A673 (cell line): ENCODE measurements at regions not wholly inside any gene's neighbourhood (a gene's known extent, or its start where the extent isn't known, plus 50 kb on each side); places are given as distances from the start of the nearest gene placed in this dataset.

Source experiments
- BruUV-seq: library from RNA; stranded (reverse); fragments of 400-500 nt; replicated peaks from 2 replicates; lab custom pipeline; 2021; lab: Mats Ljungman, UMichigan
- CTCF ChIA-PET: fragments of 300-600 bp; sonication (Branson Sonifier 250); formaldehyde crosslinking; loops from one replicate; lab custom pipeline; 2022; ENCODE audit warnings: antibody characterized with exemption; lab: Charles Lee
- POLR2A ChIA-PET: fragments of 300-600 bp; sonication (Branson Sonifier 250); formaldehyde crosslinking; loops from one replicate; lab custom pipeline; 2022; ENCODE audit warnings: antibody characterized with exemption; ENCODE audit not compliant: low non-redundant PET; lab: Charles Lee
- DNase-seq: peaks from one replicate; pipeline ENCODE4 v3.0.0-alpha.2; 2015; ENCODE audit warnings: low spot score
- H3K27ac ChIP-seq: fragments of 200-600 bp; sonication (generic); 2 replicates; pipeline ENCODE4 v1.5.1; 2016; ENCODE audit warnings: mixed run types, low read depth, mild to moderate bottlenecking, mixed read lengths, antibody characterized with exemption, low read length; ENCODE audit not compliant: poor library complexity, severe bottlenecking
- H3K27me3 ChIP-seq: fragments of 200-600 bp; sonication (generic); replicated peaks from 2 replicates; pipeline ENCODE4 v1.6.1; 2017; ENCODE audit warnings: mixed run types, low read depth, mild to moderate bottlenecking, mixed read lengths, antibody characterized with exemption, low read length; ENCODE audit not compliant: insufficient read depth, poor library complexity
- H3K36me3 ChIP-seq: fragments of 200-600 bp; sonication (generic); 2 replicates; pipeline ENCODE4 v1.6.1; 2016; ENCODE audit warnings: mixed run types, mild to moderate bottlenecking, mixed read lengths, antibody characterized with exemption, low read length; ENCODE audit not compliant: insufficient read depth, poor library complexity, severe bottlenecking
- H3K4me1 ChIP-seq: fragments of 200-600 bp; sonication (generic); 2 replicates; pipeline ENCODE4 v1.6.1; 2017; ENCODE audit warnings: mixed run types, mild to moderate bottlenecking, mixed read lengths, antibody characterized with exemption, low read length; ENCODE audit not compliant: insufficient read depth, poor library complexity, severe bottlenecking
- H3K4me3 ChIP-seq: fragments of 200-600 bp; sonication (generic); 2 replicates; pipeline ENCODE4 v1.5.1; 2016; ENCODE audit warnings: low read depth, mixed run types, mild to moderate bottlenecking, mixed read lengths, low read length; ENCODE audit not compliant: poor library complexity, severe bottlenecking
- H3K9me3 ChIP-seq: fragments of 200-600 bp; sonication (generic); 2 replicates; pipeline ENCODE4 v1.6.1; 2016; ENCODE audit warnings: mixed run types, low read depth, mild to moderate bottlenecking, mixed read lengths, antibody characterized with exemption, low read length; ENCODE audit not compliant: poor library complexity, severe bottlenecking
- EZH2 ChIP-seq: fragments of 200-600 bp; sonication (generic); IDR thresholded peaks from 2 replicates; pipeline ENCODE4 v1.6.1; 2017; ENCODE audit warnings: borderline replicate concordance, low read depth, mild to moderate bottlenecking, mixed read lengths, antibody characterized with exemption, low read length; ENCODE audit not compliant: poor library complexity, severe bottlenecking
- intact Hi-C: fragments of 100-400 bp; cut with micrococcal nuclease; formaldehyde crosslinking; loops from one replicate; pipeline ENCODE4 v1.10.0; 2022; ENCODE audit not compliant: unreplicated experiment
- TF ChIP-seq, protein P1 (sequence below): fragments of 300-800, 200-600 bp; sonication (generic); conservative IDR thresholded peaks from 2 replicates; pipeline ENCODE4 v1.5.1; 2017; ENCODE audit warnings: low read depth, mild to moderate bottlenecking, antibody characterized with exemption, low read length, moderate library complexity, mixed read lengths

- BruUV-seq, result no TSS peak
- H3K9me3 ChIP-seq, result no peaks in the 10 kb centered on the region
- DNase-seq, result no peak
- H3K27ac ChIP-seq, result no peak overlapping the region
- no peak overlapping the region for H3K4me3 ChIP-seq
- POLR2A ChIA-PET, result no interaction called here
- TF ChIP-seq, protein P1, sequence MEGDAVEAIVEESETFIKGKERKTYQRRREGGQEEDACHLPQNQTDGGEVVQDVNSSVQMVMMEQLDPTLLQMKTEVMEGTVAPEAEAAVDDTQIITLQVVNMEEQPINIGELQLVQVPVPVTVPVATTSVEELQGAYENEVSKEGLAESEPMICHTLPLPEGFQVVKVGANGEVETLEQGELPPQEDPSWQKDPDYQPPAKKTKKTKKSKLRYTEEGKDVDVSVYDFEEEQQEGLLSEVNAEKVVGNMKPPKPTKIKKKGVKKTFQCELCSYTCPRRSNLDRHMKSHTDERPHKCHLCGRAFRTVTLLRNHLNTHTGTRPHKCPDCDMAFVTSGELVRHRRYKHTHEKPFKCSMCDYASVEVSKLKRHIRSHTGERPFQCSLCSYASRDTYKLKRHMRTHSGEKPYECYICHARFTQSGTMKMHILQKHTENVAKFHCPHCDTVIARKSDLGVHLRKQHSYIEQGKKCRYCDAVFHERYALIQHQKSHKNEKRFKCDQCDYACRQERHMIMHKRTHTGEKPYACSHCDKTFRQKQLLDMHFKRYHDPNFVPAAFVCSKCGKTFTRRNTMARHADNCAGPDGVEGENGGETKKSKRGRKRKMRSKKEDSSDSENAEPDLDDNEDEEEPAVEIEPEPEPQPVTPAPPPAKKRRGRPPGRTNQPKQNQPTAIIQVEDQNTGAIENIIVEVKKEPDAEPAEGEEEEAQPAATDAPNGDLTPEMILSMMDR, result no peak
- no peak for TF ChIP-seq EZH2
- peaks cover 8% of the 10 kb centered on the region for H3K4me1 ChIP-seq
- intact Hi-C loops, result no loop called here
- CTCF ChIA-PET, result no interaction called here
- H3K27me3 ChIP-seq, result no peaks in the 10 kb centered on the region
- no peaks in the 10 kb centered on the region for H3K36me3 ChIP-seq
Measured at GRCh38 chr12:28057856-28058615, 85.5 kb upstream of the PTHLH start.

GRCh38 chr12:28059220-28059619 lies 86.7 kb upstream of the PTHLH start:
- TF ChIP-seq, protein P1, result no peak
- TF ChIP-seq EZH2, result no peak
- ChIA-PET POLR2A (no interaction called here), CTCF (no interaction called here)
- BruUV-seq, result no TSS peak
- Histone ChIP-seq H3K27ac (no peak overlapping the region), H3K4me1 (peaks cover 8% of the 10 kb centered on the region), H3K4me3 (no peak overlapping the region), H3K9me3 (no peaks in the 10 kb centered on the region), H3K36me3 (no peaks in the 10 kb centered on the region), H3K27me3 (no peaks in the 10 kb centered on the region)
- intact Hi-C loops, result no loop called here
- DNase-seq, result no peak

DNA sequence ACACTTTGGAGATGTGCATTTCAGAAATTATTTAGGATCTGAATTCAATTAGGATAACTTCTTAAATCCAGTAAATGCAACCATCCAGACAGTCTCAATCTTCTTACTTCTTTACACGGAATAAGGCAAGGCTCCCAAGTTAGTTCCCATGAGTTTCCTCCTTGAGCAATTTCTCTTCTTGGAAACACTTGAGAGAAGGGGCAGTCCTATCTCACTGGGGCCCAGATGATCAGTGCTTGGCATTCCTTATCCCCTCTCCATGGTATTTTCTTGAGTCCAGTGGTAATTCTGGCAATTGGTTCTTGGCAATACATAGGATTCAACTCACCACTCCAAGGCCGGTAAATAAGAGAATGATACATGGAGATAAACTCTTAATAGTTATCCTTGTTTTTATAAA lies 87.1 kb upstream of the PTHLH start:
- H3K27me3 ChIP-seq, result no peaks in the 10 kb centered on the region
- no peak overlapping the region for H3K4me3 ChIP-seq
- no peak for DNase-seq
- intact Hi-C loops, result no loop called here
- TF ChIP-seq, protein P1, result no peak
- TF ChIP-seq EZH2, result no peak
- H3K9me3 ChIP-seq, result no peaks in the 10 kb centered on the region
- POLR2A ChIA-PET, result no interaction called here
- H3K36me3 ChIP-seq, result no peaks in the 10 kb centered on the region
- H3K4me1 ChIP-seq, result peaks cover 8% of the 10 kb centered on the region
- no peak overlapping the region for H3K27ac ChIP-seq
- CTCF ChIA-PET, result no interaction called here
- BruUV-seq, result no TSS peak
